HL-60 (cell line): ENCODE measurements at regions not wholly inside any gene's neighbourhood (a gene's known extent, or its start where the extent isn't known, plus 50 kb on each side); places are given as distances from the start of the nearest gene placed in this dataset.

ENCODE experiments used
- CTCF ChIP-seq: IDR thresholded peaks from one replicate; pipeline ENCODE4 v1.5.1; 2011; ENCODE audit warnings: low read length, control low read depth, inconsistent platforms; ENCODE audit not compliant: insufficient read depth
- GABPA ChIP-seq: IDR thresholded peaks from 2 replicates; pipeline ENCODE4 v1.6.1; 2012; ENCODE audit warnings: low read depth
- POLR2AphosphoS5 ChIP-seq: IDR thresholded peaks from 2 replicates; pipeline ENCODE4 v1.6.1; 2012; ENCODE audit warnings: low read depth
- REST ChIP-seq: IDR thresholded peaks from 2 replicates; pipeline ENCODE4 v1.6.1; 2012; ENCODE audit warnings: low read depth; ENCODE audit not compliant: insufficient replicate concordance
- SPI1 ChIP-seq: IDR thresholded peaks from 2 replicates; pipeline ENCODE4 v1.6.1; 2012; ENCODE audit warnings: low read depth, mild to moderate bottlenecking, borderline replicate concordance

GRCh38 chr1:5459839-5460610, 532.2 kb downstream of the NPHP4 start:
- TF ChIP-seq POLR2AphosphoS5 (no peak), CTCF (no peak), GABPA (no peak), SPI1 (no peak), REST (no peak)
